ENCODE measurements at regions not wholly inside any gene's neighbourhood (a gene's known extent, or its start where the extent isn't known, plus 50 kb on each side); places are given as distances from the start of the nearest gene placed in this dataset.
"Not testable (repeated sequence)": the region's sequence is repeated elsewhere in the genome, so short reads cannot be mapped to it uniquely, and the experiment has no call there.

- Histone ChIP-seq H3K27me3 (replicated peaks in 1 of 7) (no peaks in the 10 kb centered on the region), H3K36me3 (no peaks in the 10 kb centered on the region), H3K9me3 (no peaks in the 10 kb centered on the region), H3K27ac (no peak overlapping the region), H3K4me1 (peaks cover 0 to 53% (median 24%) of the 10 kb centered on the region in 6 donors), H3K4me3 (no peak overlapping the region)
- 93 to 96% (median 95%) methylated on average over 3 of the region's 3 CpGs for WGBS, 5 donors
- no peak for DNase-seq
- intact Hi-C loops (cut with DNase I; ENCODE audit: low total_unique reads) = no loop called here
- TF ChIP-seq POLR2A (IDR thresholded peaks at IDR 0.05) (no peak), POLR2AphosphoS5 (IDR thresholded peaks at IDR 0.05) (no peak), CTCF (IDR thresholded peaks at IDR 0.05 in 8 of 11, conservative IDR thresholded peaks at IDR 0.05 in 3 of 11) (no peak)
Measured at GRCh38 chr7:112929421-112929820, 139.2 kb upstream of the TMEM168 start.

- H3K27ac ChIP-seq = no peak overlapping the region
- intact Hi-C loops (cut with DNase I; ENCODE audit: low total_unique reads) = no loop called here
- TF ChIP-seq POLR2AphosphoS5 (IDR thresholded peaks at IDR 0.05) (no peak), CTCF (IDR thresholded peaks at IDR 0.05 in 8 of 11, conservative IDR thresholded peaks at IDR 0.05 in 3 of 11) (no peak), POLR2A (IDR thresholded peaks at IDR 0.05) (no peak)
Measured at GRCh38 chr7:112926018-112926417, 135.8 kb upstream of the TMEM168 start.

GRCh38 chr7:112922546-112922945 lies 132.4 kb upstream of the TMEM168 start:
- 88 to 100% (median 96%) methylated on average over 3 to 25 of the region's 25 CpGs for WGBS, 5 donors

More at GRCh38 chr7:112926018-112926417, 135.8 kb upstream of the TMEM168 start:
- Histone ChIP-seq H3K27me3 (replicated peaks in 1 of 7) (no peaks in the 10 kb centered on the region), H3K36me3 (no peaks in the 10 kb centered on the region), H3K9me3 (peaks cover 0 to 4% (median 0%) of the 10 kb centered on the region in 8 donors), H3K4me1 (peaks cover 0 to 30% (median 23%) of the 10 kb centered on the region in 6 donors), H3K4me3 (no peak overlapping the region)
- DNase-seq = no peak

GRCh38 chr7:112916431-112916830 lies 126.2 kb upstream of the TMEM168 start:
- intact Hi-C loops (cut with DNase I; ENCODE audit: low total_unique reads); H3K4me3 ChIP-seq; H3K27ac ChIP-seq; DNase-seq; H3K4me1 ChIP-seq; H3K27me3 ChIP-seq (replicated peaks in 1 of 7): not testable (repeated sequence)
- 95 to 97% (median 96%) methylated on average over 18 of the region's 18 CpGs for WGBS, 5 donors
- Histone ChIP-seq H3K36me3 (peaks cover 0 to 55% (median 14%) of the 10 kb centered on the region in 6 donors), H3K9me3 (peaks cover 0 to 12% (median 7%) of the 10 kb centered on the region in 8 donors)
- peak in 2 of 3 donors; percentile 5 to 10 for TF ChIP-seq POLR2AphosphoS5 (IDR thresholded peaks at IDR 0.05)

More at GRCh38 chr7:112922546-112922945, 132.4 kb upstream of the TMEM168 start:
- H3K27me3 ChIP-seq (replicated peaks in 1 of 7); H3K4me1 ChIP-seq; intact Hi-C loops (cut with DNase I; ENCODE audit: low total_unique reads); H3K36me3 ChIP-seq; H3K4me3 ChIP-seq; H3K27ac ChIP-seq; H3K9me3 ChIP-seq; DNase-seq: not testable (repeated sequence)

- no peak overlapping the region for H3K4me3 ChIP-seq
- 84 to 95% (median 92%) methylated on average over 2 of the region's 2 CpGs for WGBS, 5 donors
- no peak for TF ChIP-seq CTCF (IDR thresholded peaks at IDR 0.05 in 8 of 11, conservative IDR thresholded peaks at IDR 0.05 in 3 of 11)
- TF ChIP-seq POLR2A (IDR thresholded peaks at IDR 0.05) = no peak
- TF ChIP-seq POLR2AphosphoS5 (IDR thresholded peaks at IDR 0.05) = no peak
- H3K36me3 ChIP-seq = peaks cover 0 to 57% (median 10%) of the 10 kb centered on the region in 6 donors
- peaks cover 6 to 50% (median 37%) of the 10 kb centered on the region in 8 donors for H3K9me3 ChIP-seq
- H3K27me3 ChIP-seq (replicated peaks in 1 of 7) = no peaks in the 10 kb centered on the region
- intact Hi-C loops (cut with DNase I; ENCODE audit: low total_unique reads) = no loop called here
- H3K4me1 ChIP-seq = no peaks in the 10 kb centered on the region
- no peak overlapping the region for H3K27ac ChIP-seq
- DNase-seq = no peak
Measured at GRCh38 chr7:112908086-112908485, 117.9 kb upstream of the TMEM168 start.

Data from spleen (tissue), 11 donors.